CD14-positive monocyte (primary cell): ENCODE measurements at regions not wholly inside any gene's neighbourhood (a gene's known extent, or its start where the extent isn't known, plus 50 kb on each side); places are given as distances from the start of the nearest gene placed in this dataset.

ENCODE experiments used
- DNase-seq, 3 donors: peaks; one replicate each; pipeline ENCODE4 v3.0.0-alpha.2; 2011 to 2022
- H2AFZ ChIP-seq: 2 replicates; pipeline ENCODE4 v1.6.0; 2012; ENCODE audit warnings: mild to moderate bottlenecking, low read depth, low read length, inconsistent platforms; ENCODE audit not compliant: insufficient read depth, poor library complexity, severe bottlenecking
- H3K27ac ChIP-seq, 2 donors: 1 replicate in 1 of 2; 2 replicates in 1 of 2; pipeline ENCODE4 v1.5.1; 2012 to 2013; ENCODE audit warnings: low read length in 2 of 2, control low read depth in 1 of 2, inconsistent platforms in 1 of 2, low read depth in 1 of 2, mild to moderate bottlenecking in 1 of 2
- H3K27me3 ChIP-seq, 2 donors: one replicate each; pipeline versions ENCODE4 v1.6.0 to v1.6.1; 2011 to 2013; ENCODE audit warnings: low read length in 2 of 2; ENCODE audit not compliant: control insufficient read depth in 2 of 2, insufficient read depth in 2 of 2
- H3K36me3 ChIP-seq, 2 donors: replicated peaks in 1 of 2; 1 replicate in 1 of 2; 2 replicates in 1 of 2; pipeline versions ENCODE4 v1.5.1 to v1.6.1; 2012 to 2013; ENCODE audit warnings: low read length in 2 of 2, control low read depth in 1 of 2, inconsistent platforms in 1 of 2, mild to moderate bottlenecking in 1 of 2; ENCODE audit not compliant: insufficient read depth in 2 of 2, control insufficient read depth in 1 of 2
- H3K4me1 ChIP-seq, 2 donors: 1 replicate in 1 of 2; 2 replicates in 1 of 2; pipeline versions ENCODE4 v1.5.1 to v1.6.1; 2012 to 2013; ENCODE audit warnings: low read length in 2 of 2, control low read depth in 1 of 2, inconsistent platforms in 1 of 2, mild to moderate bottlenecking in 1 of 2, moderate library complexity in 1 of 2; ENCODE audit not compliant: insufficient read depth in 2 of 2, control insufficient read depth in 1 of 2
- H3K4me2 ChIP-seq: replicated peaks from 2 replicates; pipeline ENCODE3; 2012; ENCODE audit warnings: low read length, moderate library complexity, mild to moderate bottlenecking; ENCODE audit not compliant: poor library complexity, severe bottlenecking; ENCODE audit errors: extremely low read depth
- H3K4me3 ChIP-seq, 3 experiments: fragments of 200-600 bp in 1 of 3; sonication (generic) in 1 of 3; replicated peaks in 1 of 3; 1 replicate in 2 of 3; 2 replicates in 1 of 3; pipeline ENCODE4 v1.5.1; 2011 to 2013; ENCODE audit warnings: low read length in 3 of 3, mild to moderate bottlenecking in 3 of 3, control low read depth in 2 of 3, low read depth in 2 of 3, inconsistent platforms in 1 of 3, moderate library complexity in 1 of 3
- H3K79me2 ChIP-seq: 2 replicates; pipeline ENCODE4 v1.6.0; 2012; ENCODE audit warnings: mild to moderate bottlenecking, control low read depth, inconsistent platforms, low read length, moderate library complexity; ENCODE audit not compliant: insufficient read depth
- H3K9ac ChIP-seq: 2 replicates; pipeline ENCODE4 v1.6.0; 2017; ENCODE audit warnings: low read length, mild to moderate bottlenecking; ENCODE audit not compliant: insufficient read depth, poor library complexity, severe bottlenecking
- H3K9me3 ChIP-seq, 2 donors: replicated peaks in 1 of 2; 1 replicate in 1 of 2; 2 replicates in 1 of 2; pipeline versions ENCODE4 v1.5.1 to v1.6.1; 2012 to 2013; ENCODE audit warnings: low read length in 2 of 2, control low read depth in 1 of 2; ENCODE audit not compliant: control insufficient read depth in 1 of 2, insufficient read depth in 1 of 2
- H4K20me1 ChIP-seq: 2 replicates; pipeline ENCODE4 v1.6.0; 2012; ENCODE audit warnings: mild to moderate bottlenecking, low read length, control low read depth, moderate library complexity; ENCODE audit not compliant: insufficient read depth
- H3K27ac Mint-ChIP-seq, 7 donors: one replicate each; pipeline ENCODE4 v1.8.0; 2020; ENCODE audit warnings: mild to moderate bottlenecking in 7 of 7, mixed read lengths in 7 of 7, moderate library complexity in 6 of 7, inconsistent platforms in 2 of 7
- H3K27me3 Mint-ChIP-seq, 3 donors: one replicate each; pipeline ENCODE4 v1.8.0; 2021 to 2022; ENCODE audit warnings: low read depth in 3 of 3, mild to moderate bottlenecking in 3 of 3, mixed read lengths in 3 of 3, moderate library complexity in 3 of 3, inconsistent platforms in 1 of 3
- H3K36me3 Mint-ChIP-seq, 2 donors: one replicate each; pipeline ENCODE4 v1.8.0; 2020; ENCODE audit warnings: mixed read lengths in 2 of 2, inconsistent platforms in 1 of 2, mild to moderate bottlenecking in 1 of 2
- H3K4me1 Mint-ChIP-seq: one replicate; pipeline ENCODE4 v1.8.0; 2020; ENCODE audit warnings: mild to moderate bottlenecking, mixed read lengths
- H3K4me3 Mint-ChIP-seq, 2 donors: one replicate each; pipeline ENCODE4 v1.8.0; 2020; ENCODE audit warnings: mild to moderate bottlenecking in 2 of 2, mixed read lengths in 2 of 2, moderate library complexity in 1 of 2
- H3K9me3 Mint-ChIP-seq, 7 donors: one replicate each; pipeline ENCODE4 v1.8.0; 2020 to 2022; ENCODE audit warnings: mixed read lengths in 7 of 7, mild to moderate bottlenecking in 6 of 7, moderate library complexity in 6 of 7, inconsistent platforms in 2 of 7
- WGBS: methylation state at CpG from one replicate; pipeline ENCODE4 v1.1.5; 2013; ENCODE audit warnings: missing lambda C conversion rate; ENCODE audit not compliant: insufficient coverage; 5-methylcytosine and 5-hydroxymethylcytosine counted together
- intact Hi-C, 2 donors: fragments of 100-400 bp; cut with micrococcal nuclease; formaldehyde crosslinking; loops; one replicate each; pipeline versions ENCODE4 v1.15.0 to v1.15.1; 2023
- TF ChIP-seq, protein P1 (sequence below): fragments of 200-600 bp; IDR thresholded peaks from one replicate; pipeline ENCODE4 v1.8.0; 2022; ENCODE audit warnings: antibody characterized with exemption, mild to moderate bottlenecking

DNA sequence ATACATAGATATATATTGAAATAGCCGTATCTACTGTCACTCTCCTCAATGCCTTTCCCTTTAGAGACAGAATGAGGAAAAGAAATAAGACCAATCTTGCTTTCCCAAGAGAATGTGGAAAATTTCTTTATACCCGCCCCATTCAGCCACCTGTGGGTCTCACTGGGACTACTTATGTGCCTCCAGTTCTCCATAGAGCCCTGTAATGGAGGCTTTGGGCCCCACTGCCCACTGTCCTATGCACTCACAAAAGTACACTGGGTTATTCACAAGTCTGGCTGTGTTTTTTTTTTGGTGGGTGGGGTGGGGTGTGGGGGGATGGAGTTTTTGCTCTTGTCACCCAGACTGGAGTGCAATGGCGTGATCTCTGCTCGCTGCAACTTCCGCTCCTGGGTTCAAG is 70.4 kb upstream of the ELOVL6 start:
- WGBS: 93% methylated on average over 3 of the region's 5 CpGs
- Mint-ChIP-seq H3K36me3 (no peaks in the 10 kb centered on the region), H3K27me3 (peaks cover 1 to 2% (median 2%) of the 10 kb centered on the region in 3 donors), H3K9me3 (peaks cover 0 to 4% (median 0%) of the 10 kb centered on the region in 7 donors), H3K27ac (no peak overlapping the region), H3K4me3 (no peak overlapping the region), H3K4me1 (no peaks in the 10 kb centered on the region)
- H3K79me2 ChIP-seq: no peaks in the 10 kb centered on the region
- intact Hi-C loops: no loop called here
- H3K36me3 ChIP-seq: no peaks in the 10 kb centered on the region
- H3K9me3 ChIP-seq: no peaks in the 10 kb centered on the region
- no peak overlapping the region for H3K9ac ChIP-seq
- H3K27ac ChIP-seq: no peak overlapping the region
- H2AFZ ChIP-seq: no peak overlapping the region
- no peaks in the 10 kb centered on the region for H3K4me1 ChIP-seq
- no peak overlapping the region for H3K4me3 ChIP-seq
- H4K20me1 ChIP-seq: no peaks in the 10 kb centered on the region
- H3K4me2 ChIP-seq: no peak overlapping the region
- DNase-seq: no peak
- H3K27me3 ChIP-seq: no peaks in the 10 kb centered on the region
- TF ChIP-seq, protein P1, sequence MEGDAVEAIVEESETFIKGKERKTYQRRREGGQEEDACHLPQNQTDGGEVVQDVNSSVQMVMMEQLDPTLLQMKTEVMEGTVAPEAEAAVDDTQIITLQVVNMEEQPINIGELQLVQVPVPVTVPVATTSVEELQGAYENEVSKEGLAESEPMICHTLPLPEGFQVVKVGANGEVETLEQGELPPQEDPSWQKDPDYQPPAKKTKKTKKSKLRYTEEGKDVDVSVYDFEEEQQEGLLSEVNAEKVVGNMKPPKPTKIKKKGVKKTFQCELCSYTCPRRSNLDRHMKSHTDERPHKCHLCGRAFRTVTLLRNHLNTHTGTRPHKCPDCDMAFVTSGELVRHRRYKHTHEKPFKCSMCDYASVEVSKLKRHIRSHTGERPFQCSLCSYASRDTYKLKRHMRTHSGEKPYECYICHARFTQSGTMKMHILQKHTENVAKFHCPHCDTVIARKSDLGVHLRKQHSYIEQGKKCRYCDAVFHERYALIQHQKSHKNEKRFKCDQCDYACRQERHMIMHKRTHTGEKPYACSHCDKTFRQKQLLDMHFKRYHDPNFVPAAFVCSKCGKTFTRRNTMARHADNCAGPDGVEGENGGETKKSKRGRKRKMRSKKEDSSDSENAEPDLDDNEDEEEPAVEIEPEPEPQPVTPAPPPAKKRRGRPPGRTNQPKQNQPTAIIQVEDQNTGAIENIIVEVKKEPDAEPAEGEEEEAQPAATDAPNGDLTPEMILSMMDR: no peak

DNA sequence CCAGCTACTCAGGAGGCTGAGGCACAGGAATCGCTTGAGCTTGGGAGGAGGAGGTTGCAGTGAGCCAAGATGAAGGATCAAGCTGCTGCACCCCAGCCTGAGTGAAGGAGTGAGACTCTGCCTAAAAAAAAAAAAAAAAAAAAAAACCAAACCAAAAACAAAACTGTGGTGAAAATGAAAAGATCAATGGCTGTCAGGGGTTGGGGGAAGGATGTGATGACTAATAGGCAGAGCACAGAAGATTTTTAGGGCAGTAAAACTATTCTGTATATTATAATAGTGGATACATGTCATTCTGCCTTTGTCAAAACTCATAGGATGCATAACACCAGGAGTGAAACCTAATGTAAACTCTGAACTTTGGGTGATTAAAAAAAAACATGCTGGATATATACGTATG is 69.9 kb upstream of the ELOVL6 start:
- Mint-ChIP-seq H3K4me3 (no peak overlapping the region), H3K27me3 (peaks cover 1 to 2% (median 2%) of the 10 kb centered on the region in 3 donors), H3K36me3 (no peaks in the 10 kb centered on the region), H3K4me1 (no peaks in the 10 kb centered on the region), H3K9me3 (peaks cover 0 to 4% (median 0%) of the 10 kb centered on the region in 7 donors), H3K27ac (no peak overlapping the region)
- H3K9ac ChIP-seq: no peak overlapping the region
- H3K9me3 ChIP-seq: no peaks in the 10 kb centered on the region
- H4K20me1 ChIP-seq: no peaks in the 10 kb centered on the region
- no CpG with 5 or more reads among the region's 2 CpGs for WGBS
- no peak overlapping the region for H3K4me2 ChIP-seq
- H3K4me3 ChIP-seq: no peak overlapping the region
- H3K27me3 ChIP-seq: no peaks in the 10 kb centered on the region
- no peak overlapping the region for H2AFZ ChIP-seq
- no peaks in the 10 kb centered on the region for H3K4me1 ChIP-seq
- H3K36me3 ChIP-seq: no peaks in the 10 kb centered on the region
- intact Hi-C loops: no loop called here
- TF ChIP-seq, protein P1: no peak
- DNase-seq: no peak
- H3K27ac ChIP-seq: no peak overlapping the region
- H3K79me2 ChIP-seq: no peaks in the 10 kb centered on the region
